ENCODE measurements at regions not wholly inside any gene's neighbourhood (a gene's known extent, or its start where the extent isn't known, plus 50 kb on each side); places are given as distances from the start of the nearest gene placed in this dataset.

GRCh38 chr9:11025775-11026174 lies 413.0 kb upstream of the PTPRD start:
- Histone ChIP-seq H3K9me3 (no peaks in the 10 kb centered on the region), H3K4me1 (no peaks in the 10 kb centered on the region), H3K27ac (no peak overlapping the region), H3K27me3 (no peaks in the 10 kb centered on the region), H3K36me3 (replicated peaks in 1 of 2; ENCODE audit: insufficient read depth in 1 of 2, low read depth in 2 of 2) (no peaks in the 10 kb centered on the region), H3K4me3 (no peak overlapping the region)
- WGBS, 2 donors, result 95 to 96% methylated on average over 2 of the region's 2 CpGs
- DNase-seq (no peak), ATAC-seq (no peak)
- TF ChIP-seq POLR2A (IDR thresholded peaks at IDR 0.05) (no peak), CTCF (IDR thresholded peaks at IDR 0.05) (no peak)
- intact Hi-C loops (cut with DNase I), result no loop called here

GRCh38 chr9:11038366-11038765 lies 425.6 kb upstream of the PTPRD start:
- intact Hi-C loops (cut with DNase I), result no loop called here
- Histone ChIP-seq H3K4me1 (no peaks in the 10 kb centered on the region), H3K27ac (no peak overlapping the region), H3K4me3 (no peak overlapping the region), H3K36me3 (replicated peaks in 1 of 2; ENCODE audit: insufficient read depth in 1 of 2, low read depth in 2 of 2) (no peaks in the 10 kb centered on the region), H3K27me3 (no peaks in the 10 kb centered on the region), H3K9me3 (no peaks in the 10 kb centered on the region)
- 43 to 45% methylated on average over 7 of the region's 7 CpGs for WGBS, 2 donors
- DNase-seq, result no peak
- TF ChIP-seq POLR2A (IDR thresholded peaks at IDR 0.05) (no peak), CTCF (IDR thresholded peaks at IDR 0.05) (no peak)
- no peak for ATAC-seq

DNA sequence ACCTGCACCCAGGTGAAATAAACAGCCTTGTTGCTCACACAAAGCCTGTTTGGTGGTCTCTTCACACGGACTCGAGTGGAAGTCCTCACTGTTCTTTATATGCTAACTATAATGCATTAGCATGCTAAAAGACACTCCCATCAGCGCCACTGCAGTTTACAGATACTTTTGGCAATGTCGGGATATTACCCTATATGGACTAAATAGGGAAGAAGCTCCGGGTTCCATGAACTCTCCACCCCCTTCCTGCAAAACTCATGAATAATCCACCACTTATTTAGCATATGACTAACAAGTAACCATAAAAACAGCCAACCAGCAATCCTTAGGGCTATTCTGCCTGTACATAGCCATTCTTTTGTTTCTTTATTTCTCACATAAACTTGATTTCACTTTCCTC lies 426.2 kb upstream of the PTPRD start:
- Histone ChIP-seq H3K27ac (no peak overlapping the region), H3K27me3 (no peaks in the 10 kb centered on the region), H3K9me3 (no peaks in the 10 kb centered on the region), H3K36me3 (replicated peaks in 1 of 2; ENCODE audit: insufficient read depth in 1 of 2, low read depth in 2 of 2) (no peaks in the 10 kb centered on the region), H3K4me3 (no peak overlapping the region), H3K4me1 (no peaks in the 10 kb centered on the region)
- TF ChIP-seq POLR2A (IDR thresholded peaks at IDR 0.05) (no peak), CTCF (IDR thresholded peaks at IDR 0.05) (no peak)
- intact Hi-C loops (cut with DNase I), result no loop called here
- no peak for ATAC-seq
- DNase-seq, result no peak
- 56 to 76% methylated on average over 5 of the region's 5 CpGs for WGBS, 2 donors

- no peak for ATAC-seq
- TF ChIP-seq CTCF (IDR thresholded peaks at IDR 0.05), result no peak
- TF ChIP-seq POLR2A (IDR thresholded peaks at IDR 0.05), result no peak
- no peaks in the 10 kb centered on the region for H3K36me3 ChIP-seq (replicated peaks in 1 of 2; ENCODE audit: insufficient read depth in 1 of 2, low read depth in 2 of 2)
- DNase-seq, result no peak
- H3K4me3 ChIP-seq, result no peak overlapping the region
- H3K27me3 ChIP-seq, result no peaks in the 10 kb centered on the region
- no peak overlapping the region for H3K27ac ChIP-seq
- no peaks in the 10 kb centered on the region for H3K4me1 ChIP-seq
- no peaks in the 10 kb centered on the region for H3K9me3 ChIP-seq
- WGBS, 2 donors, result 58 to 62% methylated on average over 2 of the region's 2 CpGs
- intact Hi-C loops (cut with DNase I), result no loop called here
Measured at GRCh38 chr9:11045589-11045988, 432.8 kb upstream of the PTPRD start.

GRCh38 chr9:11063263-11063662 lies 450.5 kb upstream of the PTPRD start:
- Histone ChIP-seq H3K27me3 (no peaks in the 10 kb centered on the region), H3K4me1 (no peaks in the 10 kb centered on the region), H3K4me3 (no peak overlapping the region), H3K27ac (no peak overlapping the region), H3K36me3 (replicated peaks in 1 of 2; ENCODE audit: insufficient read depth in 1 of 2, low read depth in 2 of 2) (no peaks in the 10 kb centered on the region), H3K9me3 (no peaks in the 10 kb centered on the region)
- ATAC-seq (no peak), DNase-seq (no peak)
- intact Hi-C loops (cut with DNase I), result no loop called here
- TF ChIP-seq POLR2A (IDR thresholded peaks at IDR 0.05) (no peak), CTCF (IDR thresholded peaks at IDR 0.05) (no peak)

Measured in body of pancreas (tissue), 4 donors.